IPS DF 4.7 (cell line): ENCODE measurements at regions not wholly inside any gene's neighbourhood (a gene's known extent, or its start where the extent isn't known, plus 50 kb on each side); places are given as distances from the start of the nearest gene placed in this dataset.

Experiments
- DNase-seq: peaks from one replicate; pipeline ENCODE4 v3.0.0-alpha.2; 2013; ENCODE audit warnings: low spot score; ENCODE audit errors: extremely low read depth

GRCh38 chr5:6236858-6237481 lies 141.4 kb downstream of the MED10 start:
- no peak for DNase-seq

DNA sequence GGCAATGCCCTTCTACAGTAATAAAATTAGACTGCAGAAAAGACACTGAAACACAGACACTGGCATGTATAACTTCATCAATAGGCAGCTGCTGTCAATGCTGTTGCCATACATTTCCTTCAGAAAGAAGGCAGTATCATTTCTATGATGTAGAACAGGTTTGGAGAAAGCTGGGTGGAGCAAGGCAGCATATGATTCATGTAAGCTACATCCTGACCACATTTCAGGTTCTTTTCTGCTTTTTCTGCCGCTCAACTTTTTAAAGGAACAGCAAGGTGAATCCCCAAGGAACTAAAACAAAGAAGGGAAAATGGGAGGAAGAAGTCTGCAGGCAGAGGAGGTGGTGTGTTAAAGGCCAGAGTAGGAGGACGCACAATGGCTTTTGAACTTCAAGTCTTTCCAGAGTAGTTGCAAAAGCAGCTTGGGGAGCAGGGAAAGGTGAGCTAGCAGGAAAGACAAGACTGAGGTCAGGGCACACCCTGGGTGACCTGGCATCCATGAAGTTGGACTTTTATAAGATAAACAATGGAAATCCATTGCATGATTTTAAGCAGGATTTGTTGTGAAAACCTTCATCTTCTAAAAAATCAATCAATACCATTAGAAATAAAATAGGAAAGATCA lies 142.1 kb downstream of the MED10 start:
- no peak for DNase-seq

DNA sequence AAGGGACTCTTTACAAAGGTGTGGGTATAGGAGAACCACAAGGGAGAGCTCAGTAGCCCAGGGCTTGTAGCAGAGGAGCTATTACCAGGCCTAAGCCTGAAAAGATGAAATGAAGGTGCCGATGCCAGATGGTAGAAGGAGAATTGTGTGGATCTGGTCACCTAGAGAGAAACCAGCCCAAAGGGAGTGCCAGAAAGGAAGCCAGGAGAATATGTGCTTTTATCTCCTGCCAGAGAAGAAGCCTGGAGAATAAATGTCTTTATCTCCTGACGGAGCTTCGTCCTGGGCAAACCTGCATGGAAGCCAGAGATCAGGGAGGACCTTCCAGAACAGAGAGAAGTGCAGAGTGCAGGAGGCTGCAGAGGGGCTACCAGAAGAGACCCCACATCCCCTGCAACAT lies 142.6 kb downstream of the MED10 start:
- DNase-seq: no peak

DNA sequence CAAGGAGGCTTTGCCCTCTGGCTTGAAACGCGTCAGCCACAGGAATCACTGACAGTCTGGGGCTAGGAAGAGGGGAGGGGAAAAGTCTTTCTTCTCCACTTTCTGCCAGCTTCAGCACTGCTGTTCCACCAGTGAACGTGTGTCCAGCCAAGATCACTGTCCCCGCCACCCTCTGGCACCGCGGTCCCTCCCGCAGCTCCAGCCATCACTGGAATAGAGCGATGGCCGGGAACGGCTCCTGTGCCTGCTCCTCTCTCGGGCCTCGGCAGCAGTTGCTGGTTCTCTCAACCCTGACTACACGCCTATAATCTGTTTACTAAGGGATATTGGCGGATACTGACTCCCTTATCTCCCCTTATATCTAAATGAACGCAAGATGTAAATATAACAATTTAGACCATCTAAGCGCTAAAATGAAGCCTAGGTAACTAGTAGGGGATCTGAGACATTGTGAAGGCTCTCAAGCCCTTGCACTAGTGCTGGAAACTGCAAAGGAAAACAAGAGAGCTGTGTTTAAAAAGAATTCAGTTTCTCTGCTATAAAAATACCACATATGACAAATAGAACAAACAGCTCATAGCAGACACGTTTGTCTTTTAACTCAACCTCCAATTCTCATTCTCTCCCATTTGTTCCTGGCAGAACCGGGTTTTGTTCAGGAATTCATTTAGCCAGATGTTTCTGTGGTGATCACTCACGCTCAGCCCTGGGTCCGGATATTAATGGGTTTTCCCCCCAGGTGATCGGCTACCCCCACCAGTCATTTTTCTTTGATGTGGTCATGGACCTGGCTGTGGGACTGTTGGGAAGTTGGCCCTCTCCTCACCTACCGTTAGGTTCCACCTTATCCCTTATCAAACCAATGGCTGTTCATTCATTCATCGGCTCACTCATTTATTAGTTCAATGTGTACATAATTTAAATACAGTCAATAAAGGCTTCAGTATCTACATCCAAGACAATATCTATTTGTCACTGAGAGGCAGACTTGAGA lies 149.8 kb downstream of the MED10 start:
- no peak for DNase-seq

DNA sequence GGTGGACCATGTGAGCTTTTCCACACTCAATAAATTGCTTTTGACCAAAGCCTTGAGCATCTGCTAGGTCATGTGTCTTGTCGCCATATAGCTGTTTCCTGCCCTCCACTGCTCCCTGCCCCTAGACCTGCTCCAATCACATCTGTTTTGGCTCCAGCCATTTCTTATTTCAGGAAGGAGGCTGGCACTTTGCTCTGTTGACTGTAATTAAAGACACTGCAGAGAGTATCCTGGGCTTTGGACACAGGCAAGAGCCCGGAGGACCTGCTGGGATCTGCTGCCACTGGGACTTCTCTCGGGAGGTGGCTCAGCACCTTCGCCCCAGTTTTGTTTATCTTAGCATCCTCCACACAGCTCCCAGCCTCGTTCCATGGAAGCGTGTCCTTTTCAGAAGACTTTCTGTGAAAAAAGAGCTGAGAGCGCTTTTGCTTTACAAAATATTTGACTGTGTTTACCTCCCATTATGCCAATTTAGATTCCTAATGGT lies 153.2 kb downstream of the MED10 start:
- no peak for DNase-seq

DNA sequence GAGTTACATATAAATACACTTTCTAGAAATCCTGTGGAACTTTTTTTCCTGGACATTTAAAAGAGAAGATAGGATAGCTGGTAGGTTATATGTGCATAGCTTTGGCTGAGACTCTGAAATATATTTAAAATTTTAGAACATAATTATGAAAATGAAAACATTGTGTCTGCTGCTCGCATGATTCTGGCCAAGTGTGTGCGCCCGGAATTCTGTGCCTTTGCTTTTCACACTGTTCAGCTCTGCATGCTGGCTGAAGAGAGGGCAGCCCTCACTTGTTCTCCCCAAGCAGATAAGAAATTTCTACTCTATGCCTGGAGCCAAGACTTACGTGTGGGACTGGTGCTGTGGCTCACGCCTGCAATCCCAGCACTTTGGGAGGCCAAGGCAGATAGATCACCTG lies 153.9 kb downstream of the MED10 start:
- no peak for DNase-seq

DNA sequence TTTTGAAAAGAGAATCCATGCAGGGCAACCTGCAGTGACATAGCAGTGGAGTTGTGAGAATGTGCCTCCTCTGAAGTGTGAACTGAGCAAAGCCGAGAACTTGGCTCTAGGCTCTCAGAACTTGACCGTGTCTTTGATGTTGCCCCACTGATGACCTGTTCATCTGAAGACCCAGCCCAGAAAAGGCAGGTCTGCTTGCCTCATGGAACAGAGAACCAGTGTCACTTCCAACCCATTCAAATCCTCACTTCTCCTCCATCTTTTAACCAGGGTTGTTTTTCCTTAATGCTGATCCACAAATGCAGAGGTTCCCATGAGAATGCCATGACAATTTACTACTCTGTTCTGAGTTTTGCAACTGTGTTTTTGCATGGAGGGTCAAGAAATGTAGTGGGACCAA lies 155.4 kb downstream of the MED10 start:
- no peak for DNase-seq

DNA sequence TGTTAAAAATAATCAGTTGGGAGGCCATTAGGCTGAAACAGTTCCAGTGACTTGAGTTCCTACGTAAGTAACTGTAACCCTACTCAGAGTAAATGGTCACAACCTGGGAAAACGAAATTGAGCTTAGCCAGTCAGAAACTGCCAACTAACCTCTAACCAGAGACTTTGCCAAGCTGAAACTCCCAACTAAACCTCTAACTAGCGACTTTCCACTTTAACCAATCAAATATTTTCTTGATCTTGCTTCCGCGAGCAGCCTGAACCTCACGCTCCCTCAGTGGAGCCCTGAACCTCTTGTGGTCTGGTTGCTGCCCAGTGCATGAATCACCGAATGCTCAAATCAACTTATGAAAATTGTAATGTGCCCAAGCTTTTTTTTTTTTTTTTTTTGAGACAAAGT lies 156.2 kb downstream of the MED10 start:
- no peak for DNase-seq

GRCh38 chr5:6221141-6221626 lies 157.2 kb downstream of the MED10 start:
- DNase-seq: no peak

DNA sequence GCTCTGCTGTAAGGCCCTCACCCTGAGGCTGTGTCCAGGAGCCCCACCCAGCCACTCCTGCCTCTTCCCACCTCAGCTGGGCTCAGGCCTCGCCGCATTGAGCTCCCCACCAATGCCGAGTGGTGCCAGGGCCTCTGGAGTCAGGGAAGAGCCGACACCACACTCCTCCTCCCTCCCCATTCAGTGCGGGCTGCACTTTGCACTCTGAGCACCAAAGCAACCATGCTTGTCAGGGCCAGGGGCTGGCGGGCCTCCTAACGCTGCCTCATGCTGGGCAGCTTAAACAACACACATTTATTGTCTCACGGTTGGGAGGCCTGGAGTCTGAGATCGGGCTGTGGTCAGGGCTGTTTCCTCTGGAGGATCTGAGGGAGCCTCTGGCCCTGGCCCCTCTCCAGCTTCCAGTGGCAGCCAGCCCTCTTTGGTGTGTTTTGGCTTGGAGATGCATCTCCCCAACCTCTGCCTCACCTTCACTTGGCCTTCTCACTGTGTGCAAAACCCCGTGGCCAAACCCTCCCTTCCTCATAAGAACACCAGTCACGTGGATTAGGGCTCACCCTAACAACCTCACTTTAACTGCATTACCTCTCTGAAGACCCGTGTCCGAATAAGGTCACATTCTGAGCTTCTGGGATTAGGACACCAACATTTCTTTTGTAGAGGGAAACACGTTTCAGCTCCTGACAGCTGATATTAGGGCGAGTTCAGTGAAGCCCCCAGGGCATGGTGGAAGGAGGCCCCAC lies 157.8 kb downstream of the MED10 start:
- no peak for DNase-seq

GRCh38 chr5:6218517-6218916 lies 159.8 kb downstream of the MED10 start:
- DNase-seq: no peak

- DNase-seq: no peak
Observed at GRCh38 chr5:6218116-6218515, 160.2 kb downstream of the MED10 start.

GRCh38 chr5:6216471-6217075 lies 161.8 kb downstream of the MED10 start:
- DNase-seq: no peak

DNA sequence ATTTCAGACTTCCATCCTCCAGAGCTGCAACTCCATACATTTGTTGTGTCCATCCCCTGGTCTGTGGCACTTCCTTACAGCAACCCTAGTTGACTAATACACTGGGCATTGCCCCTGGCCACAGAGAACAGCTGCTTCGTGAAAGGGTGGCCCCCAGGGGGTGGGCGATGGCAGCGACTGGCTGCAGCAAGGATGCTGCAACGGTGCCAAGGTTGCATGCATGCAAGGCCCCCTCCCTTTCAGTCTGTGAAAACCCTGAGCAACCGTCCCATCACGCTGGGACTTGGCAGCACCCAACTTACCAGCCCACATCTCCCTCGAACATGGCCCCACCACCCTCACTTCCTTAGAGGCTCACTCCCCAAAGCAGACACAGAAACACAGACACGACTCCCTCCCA lies 162.5 kb downstream of the MED10 start:
- DNase-seq: no peak

- DNase-seq: no peak
Observed at GRCh38 chr5:6212244-6212643, 166.1 kb downstream of the MED10 start.

DNA sequence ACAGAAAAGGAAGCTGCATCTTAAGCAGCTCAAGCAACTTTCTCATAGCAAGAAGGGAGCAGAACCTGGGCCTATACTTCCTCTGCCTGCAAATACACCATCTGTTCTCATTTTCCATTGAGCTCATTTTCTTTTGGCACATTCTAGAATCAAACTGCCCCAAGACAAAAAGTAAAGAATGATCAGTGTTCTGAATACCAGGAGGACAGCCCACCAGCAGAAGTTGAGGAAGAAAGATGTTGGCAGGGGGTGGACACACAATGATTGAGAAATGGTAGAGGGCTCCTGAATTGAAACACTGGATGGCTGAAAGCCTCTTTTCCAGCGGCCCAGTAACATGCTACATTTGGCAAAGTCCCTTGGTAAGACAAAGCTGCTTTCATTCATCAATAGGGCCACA lies 171.8 kb downstream of the MED10 start:
- DNase-seq: no peak

DNA sequence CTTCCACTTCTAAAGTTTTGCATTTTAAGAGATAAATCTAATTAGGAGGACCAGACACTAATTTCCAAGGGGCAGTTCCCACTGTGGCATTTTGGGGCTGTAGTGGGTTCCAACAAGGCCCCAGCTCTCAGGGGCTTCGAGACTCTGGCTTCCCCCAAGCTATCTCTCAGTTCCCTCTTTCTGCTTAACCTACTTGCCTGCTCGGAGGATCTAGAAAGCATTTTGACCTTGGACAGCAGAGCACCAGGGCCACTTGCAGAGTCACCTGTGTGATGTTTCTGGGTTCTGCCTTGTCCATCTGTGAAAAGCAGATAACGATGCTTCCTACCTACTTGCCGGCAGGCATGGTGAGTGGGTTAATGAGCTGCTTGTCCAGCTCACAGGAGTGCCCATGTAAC lies 175.4 kb downstream of the MED10 start:
- no peak for DNase-seq

- DNase-seq: no peak
Observed at GRCh38 chr5:6202149-6202967, 176.0 kb downstream of the MED10 start.

- no peak for DNase-seq
Observed at GRCh38 chr5:6201631-6202030, 176.7 kb downstream of the MED10 start.

DNA sequence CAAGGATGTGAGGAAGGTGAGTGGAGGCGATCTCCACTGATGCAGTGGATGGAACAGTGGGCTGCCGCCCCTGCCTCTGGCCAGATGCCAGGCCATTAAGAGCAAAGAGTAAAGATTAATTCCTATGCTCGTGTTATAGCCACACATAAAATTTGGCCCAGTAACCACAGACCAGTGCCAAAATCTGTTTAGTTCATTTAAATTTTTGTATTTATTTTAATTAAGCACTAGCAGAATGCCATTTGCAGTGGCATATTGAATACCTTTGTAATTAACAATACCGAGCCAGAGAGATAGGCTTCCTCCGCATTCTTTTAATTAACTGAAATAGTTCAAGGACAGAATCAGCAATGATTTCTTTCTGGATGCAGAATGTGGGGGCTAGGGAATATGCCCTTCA lies 179.8 kb downstream of the MED10 start:
- no peak for DNase-seq
